OCI-LY7 (cell line): ENCODE measurements at regions not wholly inside any gene's neighbourhood (a gene's known extent, or its start where the extent isn't known, plus 50 kb on each side); places are given as distances from the start of the nearest gene placed in this dataset.

ENCODE experiments used
- BruUV-seq: library from RNA; stranded (reverse); fragments of 400-500 nt; replicated peaks from 2 replicates; lab custom pipeline; 2021; lab: Mats Ljungman, UMichigan
- CTCF ChIA-PET: fragments of 300-600 bp; sonication (Branson Sonifier 250); formaldehyde crosslinking; loops from one replicate; lab custom pipeline; 2022; ENCODE audit warnings: antibody characterized with exemption; ENCODE audit not compliant: unreplicated experiment; lab: Charles Lee
- POLR2A ChIA-PET: fragments of 300-600 bp; sonication (Branson Sonifier 250); formaldehyde crosslinking; loops from one replicate; lab custom pipeline; 2022; ENCODE audit warnings: antibody characterized with exemption; lab: Charles Lee
- DNase-seq: peaks from one replicate; pipeline ENCODE4 v3.0.0-alpha.2; 2015; ENCODE audit warnings: low spot score
- H2AFZ ChIP-seq: fragments of 200-600 bp; sonication (generic), shearing (Covaris generic); 2 replicates; pipeline ENCODE4 v1.6.1; 2014; ENCODE audit warnings: mild to moderate bottlenecking, antibody characterized with exemption, low read length, moderate library complexity
- H3K27ac ChIP-seq: fragments of 200-600 bp; sonication (generic); 2 replicates; pipeline ENCODE4 v1.5.1; 2014; ENCODE audit warnings: mixed run types, low read depth, mild to moderate bottlenecking, moderate library complexity, low read length, inconsistent platforms; ENCODE audit not compliant: poor library complexity, severe bottlenecking
- H3K36me3 ChIP-seq: fragments of 200-600 bp; sonication (generic); 2 replicates; pipeline ENCODE4 v1.6.1; 2014; ENCODE audit warnings: mild to moderate bottlenecking, antibody characterized with exemption, low read length, moderate library complexity, mixed read lengths; ENCODE audit not compliant: insufficient read depth
- H3K4me1 ChIP-seq: fragments of 200-600 bp; sonication (generic); 2 replicates; pipeline ENCODE4 v1.5.1; 2014; ENCODE audit warnings: mild to moderate bottlenecking, low read length; ENCODE audit not compliant: insufficient read depth, poor library complexity, severe bottlenecking
- H3K4me2 ChIP-seq: fragments of 200-600 bp; sonication (generic); 2 replicates; pipeline ENCODE4 v1.6.1; 2014; ENCODE audit warnings: mild to moderate bottlenecking, low read length
- H3K4me3 ChIP-seq: fragments of 200-600 bp; sonication (generic); 2 replicates; pipeline ENCODE4 v1.5.1; 2014; ENCODE audit warnings: mild to moderate bottlenecking, low read depth, low read length; ENCODE audit not compliant: poor library complexity, severe bottlenecking
- H3K79me2 ChIP-seq: fragments of 200-600 bp; sonication (generic); 2 replicates; pipeline ENCODE4 v1.6.1; 2016; ENCODE audit warnings: low read depth, mild to moderate bottlenecking, low read length, moderate library complexity, mixed read lengths; ENCODE audit not compliant: insufficient read depth
- H3K9me2 ChIP-seq: fragments of 200-600 bp; sonication (generic); 2 replicates; pipeline ENCODE4 v1.6.1; 2016; ENCODE audit warnings: mild to moderate bottlenecking, low read length, mixed read lengths; ENCODE audit not compliant: insufficient read depth
- H3K9me3 ChIP-seq: fragments of 200-600 bp; sonication (generic); 2 replicates; pipeline ENCODE4 v1.6.1; 2014; ENCODE audit warnings: mild to moderate bottlenecking, mixed run types, low read length, mixed read lengths
- H4K20me1 ChIP-seq: fragments of 200-600 bp; sonication (generic); 2 replicates; pipeline ENCODE4 v1.6.1; 2014; ENCODE audit warnings: mild to moderate bottlenecking, antibody characterized with exemption, low read length, moderate library complexity, mixed read lengths; ENCODE audit not compliant: insufficient read depth
- EZH2phosphoT487 ChIP-seq: fragments of 200-600 bp; sonication (generic); IDR thresholded peaks from 2 replicates; pipeline ENCODE4 v1.6.1; 2018; ENCODE audit warnings: low read depth, borderline replicate concordance, mild to moderate bottlenecking, mixed run types, antibody characterized with exemption, low read length, moderate library complexity, mixed read lengths
- intact Hi-C: fragments of 100-400 bp; cut with micrococcal nuclease; formaldehyde crosslinking; loops from one replicate; pipeline ENCODE4 v1.10.0; 2022; ENCODE audit not compliant: unreplicated experiment
- TF ChIP-seq, protein P1 (sequence below): fragments of 200-600 bp; sonication (generic); conservative IDR thresholded peaks from 2 replicates; pipeline ENCODE4 v1.5.1; 2014; ENCODE audit warnings: mild to moderate bottlenecking, antibody characterized with exemption, low read length, moderate library complexity, mixed read lengths

DNA sequence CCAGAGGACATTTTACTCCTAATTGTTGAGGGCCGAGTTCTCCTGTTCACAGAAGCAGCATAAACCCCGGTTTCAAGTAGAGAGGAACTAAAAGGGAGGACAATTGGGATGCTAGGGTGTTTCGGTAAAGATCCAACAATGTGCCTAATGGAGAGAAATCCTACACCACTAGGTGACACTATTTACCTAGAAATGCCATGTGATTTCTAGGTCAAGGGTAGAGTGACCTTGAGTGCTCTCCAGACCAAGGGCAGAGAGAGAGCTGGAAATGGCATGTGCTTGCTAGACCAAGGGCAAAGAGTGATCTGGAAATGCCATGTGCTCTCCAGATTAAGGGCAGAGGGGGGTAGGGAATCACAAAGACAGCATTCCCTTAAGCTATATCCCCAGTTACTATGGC is 472.0 kb downstream of the DCDC2C start:
- Histone ChIP-seq H3K4me3 (no peak overlapping the region), H3K9me3 (no peaks in the 10 kb centered on the region), H3K4me1 (no peaks in the 10 kb centered on the region), H3K4me2 (no peak overlapping the region), H3K27ac (no peak overlapping the region), H3K9me2 (no peaks in the 10 kb centered on the region), H4K20me1 (no peaks in the 10 kb centered on the region), H2AFZ (no peak overlapping the region), H3K79me2 (no peaks in the 10 kb centered on the region), H3K36me3 (no peaks in the 10 kb centered on the region)
- BruUV-seq = no TSS peak
- TF ChIP-seq, protein P1, sequence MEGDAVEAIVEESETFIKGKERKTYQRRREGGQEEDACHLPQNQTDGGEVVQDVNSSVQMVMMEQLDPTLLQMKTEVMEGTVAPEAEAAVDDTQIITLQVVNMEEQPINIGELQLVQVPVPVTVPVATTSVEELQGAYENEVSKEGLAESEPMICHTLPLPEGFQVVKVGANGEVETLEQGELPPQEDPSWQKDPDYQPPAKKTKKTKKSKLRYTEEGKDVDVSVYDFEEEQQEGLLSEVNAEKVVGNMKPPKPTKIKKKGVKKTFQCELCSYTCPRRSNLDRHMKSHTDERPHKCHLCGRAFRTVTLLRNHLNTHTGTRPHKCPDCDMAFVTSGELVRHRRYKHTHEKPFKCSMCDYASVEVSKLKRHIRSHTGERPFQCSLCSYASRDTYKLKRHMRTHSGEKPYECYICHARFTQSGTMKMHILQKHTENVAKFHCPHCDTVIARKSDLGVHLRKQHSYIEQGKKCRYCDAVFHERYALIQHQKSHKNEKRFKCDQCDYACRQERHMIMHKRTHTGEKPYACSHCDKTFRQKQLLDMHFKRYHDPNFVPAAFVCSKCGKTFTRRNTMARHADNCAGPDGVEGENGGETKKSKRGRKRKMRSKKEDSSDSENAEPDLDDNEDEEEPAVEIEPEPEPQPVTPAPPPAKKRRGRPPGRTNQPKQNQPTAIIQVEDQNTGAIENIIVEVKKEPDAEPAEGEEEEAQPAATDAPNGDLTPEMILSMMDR = peak; percentile 27; the same call in 1 of the 2 replicates
- no peak for TF ChIP-seq EZH2phosphoT487
- no peak for DNase-seq
- ChIA-PET CTCF (no interaction called here), POLR2A (interaction anchor here (0.6 kb wide), 1 partner anchor 153 kb away, joined by 3 read pairs; no protein-coding TSS in a partner anchor)
- intact Hi-C loops = no loop called here

DNA sequence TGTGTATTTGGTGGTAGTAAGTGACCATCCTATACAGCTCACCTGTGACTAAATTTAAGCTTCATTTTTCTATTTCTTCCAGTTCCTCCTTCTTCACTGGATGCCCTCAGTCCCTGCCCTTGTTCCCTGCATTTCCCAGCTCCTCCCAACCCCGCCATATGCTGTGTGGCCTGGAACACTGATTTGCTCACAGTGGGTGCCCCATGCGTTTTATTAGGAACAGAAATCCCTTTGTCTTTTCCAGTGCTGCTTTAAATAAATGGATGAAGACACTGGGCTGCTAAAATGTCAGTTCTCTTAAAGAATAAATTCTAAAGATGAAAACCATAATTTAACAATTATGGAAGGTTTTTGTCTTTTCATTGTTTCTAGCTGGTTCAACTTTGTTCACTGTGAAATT is 477.3 kb downstream of the DCDC2C start:
- ChIA-PET CTCF (no interaction called here), POLR2A (interaction anchor here (0.7 to 1.1 kb wide), 2 partner anchors 46 to 140 kb away, joined by 3 to 6 read pairs; no protein-coding TSS in a partner anchor)
- Histone ChIP-seq H3K4me2 (no peak overlapping the region), H3K9me2 (no peaks in the 10 kb centered on the region), H3K4me3 (no peak overlapping the region), H3K4me1 (no peaks in the 10 kb centered on the region), H3K79me2 (no peaks in the 10 kb centered on the region), H2AFZ (no peak overlapping the region), H4K20me1 (no peaks in the 10 kb centered on the region), H3K36me3 (no peaks in the 10 kb centered on the region), H3K9me3 (no peaks in the 10 kb centered on the region), H3K27ac (no peak overlapping the region)
- intact Hi-C loops = no loop called here
- BruUV-seq = no TSS peak
- DNase-seq = no peak
- TF ChIP-seq EZH2phosphoT487 = no peak
- TF ChIP-seq, protein P1 = no peak

DNA sequence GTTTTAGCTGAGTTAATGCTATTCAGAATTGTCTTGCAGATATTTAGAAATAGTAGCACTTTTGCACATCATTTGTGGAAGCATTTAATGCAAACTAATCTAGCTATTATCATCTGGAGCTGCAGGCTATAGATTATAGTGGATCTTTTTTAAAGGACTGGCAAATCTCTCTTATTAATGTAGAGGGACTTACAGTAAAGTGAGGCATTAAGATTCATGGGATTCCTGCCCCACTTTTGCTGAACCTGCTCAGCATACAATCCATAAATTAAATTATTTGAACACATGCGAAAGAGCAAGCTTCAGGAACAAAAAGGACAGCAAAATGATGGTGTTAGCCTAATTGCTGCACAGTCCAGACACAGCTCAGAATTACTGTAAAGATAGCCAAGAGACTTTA is 477.7 kb downstream of the DCDC2C start:
- no peak overlapping the region for H3K4me2 ChIP-seq
- no peak overlapping the region for H2AFZ ChIP-seq
- H4K20me1 ChIP-seq = no peaks in the 10 kb centered on the region
- H3K9me2 ChIP-seq = no peaks in the 10 kb centered on the region
- no peaks in the 10 kb centered on the region for H3K79me2 ChIP-seq
- CTCF ChIA-PET = no interaction called here
- POLR2A ChIA-PET = interaction anchor here (0.7 to 1.1 kb wide), 2 partner anchors 45 to 140 kb away, joined by 3 to 6 read pairs; no protein-coding TSS in a partner anchor
- H3K4me1 ChIP-seq = no peaks in the 10 kb centered on the region
- H3K36me3 ChIP-seq = no peaks in the 10 kb centered on the region
- DNase-seq = no peak
- intact Hi-C loops = no loop called here
- no peaks in the 10 kb centered on the region for H3K9me3 ChIP-seq
- BruUV-seq = no TSS peak
- no peak overlapping the region for H3K4me3 ChIP-seq
- no peak for TF ChIP-seq EZH2phosphoT487
- TF ChIP-seq, protein P1 = no peak
- H3K27ac ChIP-seq = no peak overlapping the region
